ENCODE measurements at regions not wholly inside any gene's neighbourhood (a gene's known extent, or its start where the extent isn't known, plus 50 kb on each side); places are given as distances from the start of the nearest gene placed in this dataset.

GRCh38 chr13:22428188-22428828 lies 752.5 kb upstream of the SGCG start:
- ChIA-PET CTCF (no interaction called here), POLR2A (no interaction called here)
- H3K27ac ChIP-seq (ENCODE audit: extremely low read depth, low read depth, low read length): no peak overlapping the region
- TF ChIP-seq ZNF48 (tag by site-specific recombination; IDR thresholded peaks at IDR 0.05): no peak
- no peak for TF ChIP-seq ZNF830 (tag by site-specific recombination; IDR thresholded peaks at IDR 0.05; ENCODE audit: low read depth)
- no peak for TF ChIP-seq ZNF560 (tag by site-specific recombination; IDR thresholded peaks at IDR 0.05; ENCODE audit: borderline replicate concordance)
- TF ChIP-seq ZBTB10 (tag by site-specific recombination; IDR thresholded peaks at IDR 0.05): no peak
- no peak for TF ChIP-seq YY2 (tag by site-specific recombination; IDR thresholded peaks at IDR 0.05)
- TF ChIP-seq BCL11B (tag by site-specific recombination; IDR thresholded peaks at IDR 0.05; ENCODE audit: low read depth): no peak
- no peak for TF ChIP-seq ZNF423 (tag by site-specific recombination; IDR thresholded peaks at IDR 0.05)
- TF ChIP-seq ZNF558 (tag by site-specific recombination; IDR thresholded peaks at IDR 0.05): no peak
- TF ChIP-seq, protein P1, sequence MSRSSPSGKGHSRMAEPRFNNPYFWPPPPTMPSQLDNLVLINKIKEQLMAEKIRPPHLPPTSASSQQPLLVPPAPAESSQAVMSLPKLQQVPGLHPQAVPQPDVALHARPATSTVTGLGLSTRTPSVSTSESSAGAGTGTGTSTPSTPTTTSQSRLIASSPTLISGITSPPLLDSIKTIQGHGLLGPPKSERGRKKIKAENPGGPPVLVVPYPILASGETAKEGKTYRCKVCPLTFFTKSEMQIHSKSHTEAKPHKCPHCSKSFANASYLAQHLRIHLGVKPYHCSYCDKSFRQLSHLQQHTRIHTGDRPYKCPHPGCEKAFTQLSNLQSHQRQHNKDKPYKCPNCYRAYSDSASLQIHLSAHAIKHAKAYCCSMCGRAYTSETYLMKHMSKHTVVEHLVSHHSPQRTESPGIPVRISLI (tag by site-specific recombination; IDR thresholded peaks at IDR 0.05): no peak
- TF ChIP-seq ZNF223 (tag by site-specific recombination; IDR thresholded peaks at IDR 0.05): no peak
- TF ChIP-seq ZNF202 (tag by site-specific recombination; IDR thresholded peaks at IDR 0.05; ENCODE audit: borderline replicate concordance): no peak
- no peak for TF ChIP-seq ZBTB20 (tag by site-specific recombination; IDR thresholded peaks at IDR 0.05)
- no peak for TF ChIP-seq KLF8 (tag by site-specific recombination; IDR thresholded peaks at IDR 0.05)
- TF ChIP-seq ZNF404 (tag by site-specific recombination; IDR thresholded peaks at IDR 0.05): no peak
- no peaks in the 10 kb centered on the region for H3K9me3 ChIP-seq (ENCODE audit: control insufficient read depth, insufficient read depth, low read depth, low read length)
- H3K36me3 ChIP-seq (ENCODE audit: control insufficient read depth in 2 of 2, insufficient read depth in 1 of 2, low read length in 2 of 2): no peaks in the 10 kb centered on the region
- H3K4me3 ChIP-seq (ENCODE audit: low read depth, low read length): no peak overlapping the region
- no peaks in the 10 kb centered on the region for H3K4me1 ChIP-seq (ENCODE audit: control insufficient read depth, insufficient read depth, low read length)

DNA sequence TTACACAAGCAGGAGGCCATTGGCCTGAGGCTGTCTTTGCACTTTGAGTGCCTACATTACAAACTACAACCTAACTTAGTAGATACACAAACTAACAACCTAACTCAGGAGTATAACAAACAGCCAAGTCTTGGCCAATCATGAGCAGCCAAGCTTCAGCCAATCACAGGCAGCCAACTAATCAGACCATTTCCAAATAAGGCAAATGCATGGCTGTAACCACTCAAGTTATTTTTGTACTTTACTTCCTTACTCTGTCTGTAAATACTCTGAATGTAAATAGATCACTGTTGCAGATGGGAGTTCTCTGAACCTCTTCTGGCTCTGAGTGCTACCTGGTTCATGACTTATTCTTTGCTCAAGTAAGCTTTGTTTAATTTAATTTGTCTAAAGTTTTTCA lies 748.1 kb upstream of the SGCG start:
- no peaks in the 10 kb centered on the region for H3K4me1 ChIP-seq (ENCODE audit: control insufficient read depth, insufficient read depth, low read length)
- H3K27ac ChIP-seq (ENCODE audit: extremely low read depth, low read depth, low read length): no peak overlapping the region
- H3K9me3 ChIP-seq (ENCODE audit: control insufficient read depth, insufficient read depth, low read depth, low read length): no peaks in the 10 kb centered on the region
- H3K36me3 ChIP-seq (ENCODE audit: control insufficient read depth in 2 of 2, insufficient read depth in 1 of 2, low read length in 2 of 2): no peaks in the 10 kb centered on the region
- no peak overlapping the region for H3K4me3 ChIP-seq (ENCODE audit: low read depth, low read length)
- TF ChIP-seq ZNF549 (tag by site-specific recombination; IDR thresholded peaks at IDR 0.05): peak; percentile 63
- TF ChIP-seq, protein P2, sequence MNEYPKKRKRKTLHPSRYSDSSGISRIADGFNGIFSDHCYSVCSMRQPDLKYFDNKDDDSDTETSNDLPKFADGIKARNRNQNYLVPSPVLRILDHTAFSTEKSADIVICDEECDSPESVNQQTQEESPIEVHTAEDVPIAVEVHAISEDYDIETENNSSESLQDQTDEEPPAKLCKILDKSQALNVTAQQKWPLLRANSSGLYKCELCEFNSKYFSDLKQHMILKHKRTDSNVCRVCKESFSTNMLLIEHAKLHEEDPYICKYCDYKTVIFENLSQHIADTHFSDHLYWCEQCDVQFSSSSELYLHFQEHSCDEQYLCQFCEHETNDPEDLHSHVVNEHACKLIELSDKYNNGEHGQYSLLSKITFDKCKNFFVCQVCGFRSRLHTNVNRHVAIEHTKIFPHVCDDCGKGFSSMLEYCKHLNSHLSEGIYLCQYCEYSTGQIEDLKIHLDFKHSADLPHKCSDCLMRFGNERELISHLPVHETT (tag by site-specific recombination; IDR thresholded peaks at IDR 0.05): no peak
- CTCF ChIA-PET: no interaction called here
- POLR2A ChIA-PET: no interaction called here

DNA sequence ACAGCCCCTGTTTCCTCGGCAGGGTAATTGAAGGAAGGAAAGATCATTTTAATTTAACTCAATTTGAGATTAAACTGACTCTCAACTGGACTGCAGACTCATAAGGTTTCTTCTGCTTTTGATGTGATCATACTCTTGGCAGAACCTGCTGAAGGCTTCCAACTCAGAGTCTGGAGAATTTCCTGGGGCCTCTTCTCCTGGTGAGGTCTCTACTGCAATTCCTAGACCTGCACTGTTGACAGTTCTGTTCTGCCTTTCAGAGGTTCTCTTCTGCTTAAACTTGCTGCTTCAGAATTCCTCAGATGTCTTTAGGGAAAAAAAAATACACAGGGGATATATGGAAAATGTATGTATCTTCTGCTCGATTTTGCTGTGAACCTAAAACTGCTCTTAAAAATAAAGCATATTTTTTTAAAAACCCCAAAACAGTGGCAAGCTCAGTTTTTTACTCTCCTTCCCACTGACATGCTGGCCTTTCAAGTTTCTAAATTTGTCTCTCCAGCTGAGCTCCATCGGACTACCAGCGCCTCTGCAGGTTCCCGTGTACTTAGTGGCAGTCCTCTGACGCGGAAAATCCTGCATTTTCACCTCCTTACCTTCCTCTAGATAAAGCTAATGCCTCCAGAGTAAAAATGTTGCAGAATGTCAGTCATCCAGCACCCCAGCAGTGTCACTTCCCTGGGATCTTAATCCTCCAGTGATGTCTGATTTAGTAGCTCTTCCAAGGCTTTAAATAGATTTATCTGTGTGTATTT lies 733.5 kb upstream of the SGCG start:
- H3K36me3 ChIP-seq (ENCODE audit: control insufficient read depth in 2 of 2, insufficient read depth in 1 of 2, low read length in 2 of 2): no peaks in the 10 kb centered on the region
- H3K4me3 ChIP-seq (ENCODE audit: low read depth, low read length): no peak overlapping the region
- no peak overlapping the region for H3K27ac ChIP-seq (ENCODE audit: extremely low read depth, low read depth, low read length)
- H3K4me1 ChIP-seq (ENCODE audit: control insufficient read depth, insufficient read depth, low read length): no peaks in the 10 kb centered on the region
- H3K9me3 ChIP-seq (ENCODE audit: control insufficient read depth, insufficient read depth, low read depth, low read length): no peaks in the 10 kb centered on the region
- ChIA-PET CTCF (interaction anchor here (0.6 kb wide), 1 partner anchor 781 kb away, joined by 4 read pairs; no protein-coding TSS in a partner anchor), POLR2A (no interaction called here)
- TF ChIP-seq ZNF19 (tag by site-specific recombination; IDR thresholded peaks at IDR 0.05; ENCODE audit: low read depth): no peak
- TF ChIP-seq ZNF701 (tag by site-specific recombination; IDR thresholded peaks at IDR 0.05): no peak
- TF ChIP-seq ZNF112 (tag by site-specific recombination; IDR thresholded peaks at IDR 0.05): no peak
- TF ChIP-seq ZNF221 (tag by site-specific recombination; IDR thresholded peaks at IDR 0.05; ENCODE audit: borderline replicate concordance): no peak
- no peak for TF ChIP-seq RBAK (tag by site-specific recombination; IDR thresholded peaks at IDR 0.05)
- TF ChIP-seq HOXD13 (CRISPR knock-in tag; IDR thresholded peaks at IDR 0.05; ENCODE audit: borderline replicate concordance): no peak
- no peak for TF ChIP-seq MYNN (tag by site-specific recombination; IDR thresholded peaks at IDR 0.05; ENCODE audit: borderline replicate concordance)
- no peak for TF ChIP-seq ZNF341 (tag by site-specific recombination; IDR thresholded peaks at IDR 0.05; ENCODE audit: low read depth)
- no peak for TF ChIP-seq ZNF768 (tag by site-specific recombination; IDR thresholded peaks at IDR 0.05)
- TF ChIP-seq INSM2 (tag by site-specific recombination; IDR thresholded peaks at IDR 0.05): no peak
